ENCODE measurements at regions not wholly inside any gene's neighbourhood (a gene's known extent, or its start where the extent isn't known, plus 50 kb on each side); places are given as distances from the start of the nearest gene placed in this dataset.

DNA sequence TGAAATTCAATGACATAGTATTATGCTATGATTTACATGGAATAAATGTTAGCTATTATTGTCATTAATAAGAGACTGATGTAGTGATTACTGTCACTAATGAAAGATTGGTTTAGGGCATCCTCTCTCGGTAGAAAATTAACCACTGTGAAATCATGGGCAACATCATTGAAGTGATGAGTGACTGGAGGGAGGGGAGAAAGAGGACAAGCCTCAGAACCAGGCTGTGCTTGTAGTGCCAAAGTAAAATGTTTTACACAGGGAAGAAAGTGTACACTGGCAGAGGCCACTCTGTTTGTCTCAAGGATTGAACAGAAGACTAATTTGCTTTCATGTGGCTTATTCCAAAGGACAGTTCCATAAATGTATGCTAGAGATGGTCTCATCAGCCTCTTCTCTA, 456.2 kb upstream of the TCF4 start:
- peaks cover 7% of the 10 kb centered on the region for H3K36me3 Mint-ChIP-seq (ENCODE audit: insufficient read depth)
- peaks cover 24% of the 10 kb centered on the region for H3K4me1 Mint-ChIP-seq (ENCODE audit: low read depth)
- no peak for DNase-seq (ENCODE audit: low spot score, unreplicated experiment)
- TF ChIP-seq CTCF (IDR thresholded peaks at IDR 0.05; ENCODE audit: unreplicated experiment) = no peak
- no peak overlapping the region for H3K4me3 Mint-ChIP-seq (ENCODE audit: low read depth)
- H3K27ac Mint-ChIP-seq = peak overlapping the region; percentile 79
- H3K9me3 Mint-ChIP-seq (ENCODE audit: low read depth) = peaks cover 13% of the 10 kb centered on the region
- no peaks in the 10 kb centered on the region for H3K27me3 Mint-ChIP-seq

GRCh38 chr18:56043641-56044061, 455.7 kb upstream of the TCF4 start:
- Mint-ChIP-seq H3K4me3 (ENCODE audit: low read depth) (no peak overlapping the region), H3K36me3 (ENCODE audit: insufficient read depth) (peaks cover 5% of the 10 kb centered on the region)

DNA sequence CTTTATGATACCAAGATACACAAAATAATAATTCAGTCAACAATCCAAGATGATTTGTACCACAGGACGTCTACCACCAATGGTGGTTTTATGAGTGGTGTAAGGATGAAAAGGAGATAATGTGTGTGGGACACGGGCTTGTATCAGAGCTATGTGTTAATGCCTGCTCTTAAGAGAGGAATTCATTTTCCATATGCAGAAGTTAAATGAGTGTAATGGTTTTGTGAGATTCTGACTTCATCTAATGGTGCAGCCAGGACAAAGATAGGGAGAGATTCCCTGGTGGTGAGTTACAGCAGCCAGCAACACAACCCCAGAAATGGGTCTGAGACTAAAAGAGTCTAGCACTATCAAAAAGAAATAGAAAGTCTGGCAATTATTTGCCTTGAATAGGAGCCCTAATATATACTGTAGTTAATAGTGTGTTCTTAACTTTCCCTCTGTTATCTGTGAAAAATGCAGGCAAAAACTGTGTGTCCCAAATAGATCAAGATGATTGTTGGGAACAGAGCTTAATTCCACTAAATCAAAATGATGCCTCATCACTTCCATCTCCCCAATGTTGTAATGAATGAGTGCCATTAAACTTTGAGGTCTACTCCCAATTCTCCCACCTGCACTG, 455.0 kb upstream of the TCF4 start:
- Mint-ChIP-seq H3K4me3 (ENCODE audit: low read depth) (no peak overlapping the region), H3K9me3 (ENCODE audit: low read depth) (peaks cover 6% of the 10 kb centered on the region), H3K36me3 (ENCODE audit: insufficient read depth) (peaks cover 2% of the 10 kb centered on the region), H3K27me3 (no peaks in the 10 kb centered on the region), H3K4me1 (ENCODE audit: low read depth) (peaks cover 30% of the 10 kb centered on the region), H3K27ac (peak overlapping the region; percentile 65)
- DNase-seq (ENCODE audit: low spot score, unreplicated experiment) = no peak
- no peak for TF ChIP-seq CTCF (IDR thresholded peaks at IDR 0.05; ENCODE audit: unreplicated experiment)

More at GRCh38 chr18:56043641-56044061, 455.7 kb upstream of the TCF4 start:
- H3K9me3 Mint-ChIP-seq (ENCODE audit: low read depth) = peaks cover 11% of the 10 kb centered on the region
- no peaks in the 10 kb centered on the region for H3K27me3 Mint-ChIP-seq
- no peak for DNase-seq (ENCODE audit: low spot score, unreplicated experiment)
- H3K27ac Mint-ChIP-seq = peak overlapping the region; percentile 65
- H3K4me1 Mint-ChIP-seq (ENCODE audit: low read depth) = peaks cover 27% of the 10 kb centered on the region
- no peak for TF ChIP-seq CTCF (IDR thresholded peaks at IDR 0.05; ENCODE audit: unreplicated experiment)

- no peak overlapping the region for H3K27ac Mint-ChIP-seq
- H3K4me3 Mint-ChIP-seq (ENCODE audit: low read depth) = no peak overlapping the region
- TF ChIP-seq CTCF (IDR thresholded peaks at IDR 0.05; ENCODE audit: unreplicated experiment) = no peak
- H3K9me3 Mint-ChIP-seq (ENCODE audit: low read depth) = peaks cover 11% of the 10 kb centered on the region
- no peak for DNase-seq (ENCODE audit: low spot score, unreplicated experiment)
- H3K36me3 Mint-ChIP-seq (ENCODE audit: insufficient read depth) = peaks cover 6% of the 10 kb centered on the region
- peaks cover 20% of the 10 kb centered on the region for H3K4me1 Mint-ChIP-seq (ENCODE audit: low read depth)
- no peaks in the 10 kb centered on the region for H3K27me3 Mint-ChIP-seq
These were observed 450.4 kb upstream of the TCF4 start for GRCh38 chr18:56038171-56039030.

- no peak overlapping the region for H3K27ac Mint-ChIP-seq
These were observed 448.7 kb upstream of the TCF4 start for GRCh38 chr18:56036741-56037140.

More at GRCh38 chr18:56036741-56037140, 448.7 kb upstream of the TCF4 start:
- Mint-ChIP-seq H3K36me3 (ENCODE audit: insufficient read depth) (peaks cover 11% of the 10 kb centered on the region), H3K27me3 (no peaks in the 10 kb centered on the region), H3K4me1 (ENCODE audit: low read depth) (peaks cover 14% of the 10 kb centered on the region), H3K9me3 (ENCODE audit: low read depth) (peaks cover 17% of the 10 kb centered on the region), H3K4me3 (ENCODE audit: low read depth) (no peak overlapping the region)
- DNase-seq (ENCODE audit: low spot score, unreplicated experiment) = no peak
- no peak for TF ChIP-seq CTCF (IDR thresholded peaks at IDR 0.05; ENCODE audit: unreplicated experiment)

All from progenitor cell of endocrine pancreas (in vitro differentiated cells).